Natural killer cell (primary cell): ENCODE measurements at regions not wholly inside any gene's neighbourhood (a gene's known extent, or its start where the extent isn't known, plus 50 kb on each side); places are given as distances from the start of the nearest gene placed in this dataset.

Experiments
- ATAC-seq, 3 donors: fragments of 150-1000 bp in 2 of 3; fragments of 200-7000 bp in 1 of 3; cut with Tn5 transposase; 1 replicate in 1 of 3; 2 replicates in 2 of 3; pipeline ENCODE4 v1.10.0; 2021; ENCODE audit warnings: mild to moderate bottlenecking in 2 of 3, moderate library complexity in 2 of 3
- DNase-seq, 2 donors: peaks; one replicate each; pipeline versions ENCODE4 v3.0.0 to v3.0.0-alpha.2; 2013 to 2021; ENCODE audit warnings: mixed read lengths in 1 of 2
- H3K27ac ChIP-seq: one replicate; pipeline ENCODE4 v1.5.1; 2013; ENCODE audit warnings: mild to moderate bottlenecking, low read length
- H3K27me3 ChIP-seq: one replicate; pipeline ENCODE4 v1.6.1; 2013; ENCODE audit warnings: low read length; ENCODE audit not compliant: control insufficient read depth, insufficient read depth
- H3K36me3 ChIP-seq: one replicate; pipeline ENCODE4 v1.6.1; 2013; ENCODE audit warnings: low read length; ENCODE audit not compliant: control insufficient read depth, insufficient read depth
- H3K4me1 ChIP-seq: one replicate; pipeline ENCODE4 v1.6.1; 2013; ENCODE audit warnings: low read length; ENCODE audit not compliant: control insufficient read depth, insufficient read depth
- H3K4me3 ChIP-seq: one replicate; pipeline ENCODE4 v1.5.1; 2013; ENCODE audit warnings: low read length
- H3K9me3 ChIP-seq: one replicate; pipeline ENCODE4 v1.6.1; 2013; ENCODE audit warnings: low read length; ENCODE audit not compliant: control insufficient read depth, insufficient read depth
- H3K27ac Mint-ChIP-seq, 2 donors: one replicate each; pipeline ENCODE4 v1.8.0; 2022; ENCODE audit warnings: mild to moderate bottlenecking in 2 of 2, mixed read lengths in 2 of 2, moderate library complexity in 1 of 2
- H3K27me3 Mint-ChIP-seq, 2 donors: one replicate each; pipeline ENCODE4 v1.8.0; 2022; ENCODE audit warnings: low read depth in 2 of 2, mixed read lengths in 2 of 2
- H3K36me3 Mint-ChIP-seq: one replicate; pipeline ENCODE4 v1.8.0; 2022; ENCODE audit warnings: mixed read lengths
- H3K4me1 Mint-ChIP-seq, 2 donors: one replicate each; pipeline ENCODE4 v1.8.0; 2022; ENCODE audit warnings: mixed read lengths in 2 of 2
- H3K4me3 Mint-ChIP-seq: one replicate; pipeline ENCODE4 v1.8.0; 2022; ENCODE audit warnings: mild to moderate bottlenecking, moderate library complexity, mixed read lengths
- H3K9me3 Mint-ChIP-seq, 2 donors: one replicate each; pipeline ENCODE4 v1.8.0; 2022; ENCODE audit warnings: mixed read lengths in 2 of 2
- WGBS: methylation state at CpG from one replicate; pipeline ENCODE4 v1.1.7; 2013; ENCODE audit warnings: missing lambda C conversion rate; ENCODE audit not compliant: insufficient coverage; 5-methylcytosine and 5-hydroxymethylcytosine counted together
- intact Hi-C: fragments of 100-400 bp; cut with micrococcal nuclease; formaldehyde crosslinking; loops from one replicate; pipeline ENCODE4 v1.14.2; 2022
- TF ChIP-seq, protein P1 (sequence below): fragments of 200-600 bp; IDR thresholded peaks from one replicate; pipeline ENCODE4 v1.8.0; 2022; ENCODE audit warnings: antibody characterized with exemption

DNA sequence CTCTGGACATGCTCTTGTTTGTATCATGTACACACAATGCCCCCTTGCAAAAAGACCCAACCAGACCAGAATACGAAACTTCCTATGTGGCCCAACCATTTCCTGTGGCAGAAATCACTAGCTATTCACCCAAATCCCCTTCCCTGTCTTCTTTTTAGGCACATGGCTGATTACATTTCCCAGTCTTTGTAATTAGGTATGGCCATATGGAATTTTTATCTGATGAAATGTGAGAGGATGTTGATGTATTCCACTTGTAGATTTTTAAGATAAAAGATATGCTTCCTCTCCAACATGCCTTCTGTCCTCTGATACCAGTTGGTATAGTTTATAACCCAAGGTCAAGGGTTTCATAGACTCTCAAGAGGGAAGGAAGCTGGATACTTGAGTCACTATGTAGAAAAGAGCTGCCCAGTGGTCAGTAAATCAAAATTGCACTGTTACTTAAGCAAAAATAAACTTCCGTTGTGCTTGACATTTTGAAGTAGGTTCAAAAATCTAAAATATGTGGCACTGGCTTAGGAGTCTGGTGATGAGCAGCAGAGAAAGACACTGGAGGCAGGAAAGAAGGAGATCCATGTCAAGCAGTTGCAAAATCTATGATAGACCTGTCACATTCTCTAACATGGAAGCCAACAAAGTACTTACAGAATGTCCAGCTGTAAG, 297.4 kb downstream of the SMAD2 start:
- no peaks in the 10 kb centered on the region for H3K36me3 ChIP-seq
- intact Hi-C loops, result no loop called here
- no peaks in the 10 kb centered on the region for H3K27me3 ChIP-seq
- Mint-ChIP-seq H3K27ac (no peak overlapping the region), H3K9me3 (no peaks in the 10 kb centered on the region), H3K4me1 (no peaks in the 10 kb centered on the region), H3K27me3 (peaks cover 6 to 22% of the 10 kb centered on the region in 2 donors), H3K4me3 (no peak overlapping the region), H3K36me3 (no peaks in the 10 kb centered on the region)
- TF ChIP-seq, protein P1, sequence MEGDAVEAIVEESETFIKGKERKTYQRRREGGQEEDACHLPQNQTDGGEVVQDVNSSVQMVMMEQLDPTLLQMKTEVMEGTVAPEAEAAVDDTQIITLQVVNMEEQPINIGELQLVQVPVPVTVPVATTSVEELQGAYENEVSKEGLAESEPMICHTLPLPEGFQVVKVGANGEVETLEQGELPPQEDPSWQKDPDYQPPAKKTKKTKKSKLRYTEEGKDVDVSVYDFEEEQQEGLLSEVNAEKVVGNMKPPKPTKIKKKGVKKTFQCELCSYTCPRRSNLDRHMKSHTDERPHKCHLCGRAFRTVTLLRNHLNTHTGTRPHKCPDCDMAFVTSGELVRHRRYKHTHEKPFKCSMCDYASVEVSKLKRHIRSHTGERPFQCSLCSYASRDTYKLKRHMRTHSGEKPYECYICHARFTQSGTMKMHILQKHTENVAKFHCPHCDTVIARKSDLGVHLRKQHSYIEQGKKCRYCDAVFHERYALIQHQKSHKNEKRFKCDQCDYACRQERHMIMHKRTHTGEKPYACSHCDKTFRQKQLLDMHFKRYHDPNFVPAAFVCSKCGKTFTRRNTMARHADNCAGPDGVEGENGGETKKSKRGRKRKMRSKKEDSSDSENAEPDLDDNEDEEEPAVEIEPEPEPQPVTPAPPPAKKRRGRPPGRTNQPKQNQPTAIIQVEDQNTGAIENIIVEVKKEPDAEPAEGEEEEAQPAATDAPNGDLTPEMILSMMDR, result no peak
- H3K9me3 ChIP-seq, result no peaks in the 10 kb centered on the region
- no peaks in the 10 kb centered on the region for H3K4me1 ChIP-seq
- ATAC-seq, result no peak
- DNase-seq, result no peak
- H3K27ac ChIP-seq, result no peak overlapping the region
- H3K4me3 ChIP-seq, result no peak overlapping the region
- 48% methylated on average over 2 of the region's 2 CpGs for WGBS

DNA sequence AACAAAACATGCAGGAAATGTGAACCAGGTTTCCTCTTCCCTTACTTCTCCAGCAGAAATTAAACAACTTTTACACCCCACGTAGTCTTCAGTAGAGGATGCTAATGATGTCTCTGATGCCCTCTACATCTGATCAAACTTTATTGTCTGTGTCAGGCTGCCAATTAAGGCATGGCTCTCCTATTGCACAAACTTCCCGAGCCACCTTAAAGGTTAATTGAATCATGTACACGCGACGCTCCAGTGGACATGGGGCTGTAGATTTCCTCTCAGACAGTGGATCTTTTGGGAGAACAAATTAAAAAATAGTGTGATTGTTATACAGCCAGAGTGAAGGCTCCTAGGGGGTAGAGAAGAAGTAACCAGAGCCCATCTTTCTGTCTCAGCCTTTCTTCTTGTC, 301.6 kb downstream of the SMAD2 start:
- H3K27ac Mint-ChIP-seq, result no peak overlapping the region

DNA sequence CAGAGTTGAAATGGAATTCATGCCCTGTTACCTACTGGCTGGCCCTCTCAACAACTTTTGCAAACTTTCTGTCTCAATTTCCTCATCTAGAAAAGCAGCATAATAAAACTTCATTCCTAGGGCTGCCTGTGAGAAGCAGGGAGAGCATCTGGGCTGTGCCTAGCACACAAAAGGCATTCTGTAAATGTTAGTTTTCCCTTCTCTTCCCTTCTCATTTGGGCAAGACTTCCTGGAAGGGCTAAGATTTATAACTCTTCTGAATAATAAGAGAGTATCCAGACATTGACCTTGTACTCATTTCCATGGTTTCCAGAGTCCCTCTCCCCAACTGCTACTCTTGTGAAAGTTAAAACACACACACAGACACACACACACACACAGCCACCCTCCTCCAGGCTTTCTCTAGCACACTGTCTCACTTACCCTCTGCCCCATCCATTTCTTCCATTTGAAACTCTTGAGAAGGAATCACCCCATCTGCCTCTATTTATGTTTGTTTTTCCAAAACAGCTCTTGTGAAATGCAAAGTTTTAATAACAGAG, 302.1 kb downstream of the SMAD2 start:
- H3K27me3 Mint-ChIP-seq, result peaks cover 10 to 26% of the 10 kb centered on the region in 2 donors
- no peak overlapping the region for H3K4me3 Mint-ChIP-seq
- H3K9me3 Mint-ChIP-seq, result no peaks in the 10 kb centered on the region
- intact Hi-C loops, result no loop called here
- no peak overlapping the region for H3K27ac Mint-ChIP-seq
- H3K36me3 Mint-ChIP-seq, result no peaks in the 10 kb centered on the region
- no peak for ATAC-seq
- Histone ChIP-seq H3K27ac (no peak overlapping the region), H3K4me3 (no peak overlapping the region), H3K36me3 (no peaks in the 10 kb centered on the region), H3K9me3 (no peaks in the 10 kb centered on the region), H3K4me1 (no peaks in the 10 kb centered on the region), H3K27me3 (no peaks in the 10 kb centered on the region)
- H3K4me1 Mint-ChIP-seq, result no peaks in the 10 kb centered on the region
- no peak for DNase-seq
- TF ChIP-seq, protein P1, result no peak

More for the DNA sequence above, 301.6 kb downstream of the SMAD2 start:
- H3K4me1 ChIP-seq, result no peaks in the 10 kb centered on the region
- no peaks in the 10 kb centered on the region for H3K36me3 ChIP-seq
- no peak overlapping the region for H3K27ac ChIP-seq
- 62% methylated on average over 5 of the region's 5 CpGs for WGBS
- no peak overlapping the region for H3K4me3 ChIP-seq
- no peaks in the 10 kb centered on the region for H3K27me3 ChIP-seq
- DNase-seq (no peak), ATAC-seq (no peak)
- intact Hi-C loops, result no loop called here
- H3K4me3 Mint-ChIP-seq, result no peak overlapping the region
- H3K36me3 Mint-ChIP-seq, result no peaks in the 10 kb centered on the region
- H3K9me3 ChIP-seq, result no peaks in the 10 kb centered on the region
- no peaks in the 10 kb centered on the region for H3K9me3 Mint-ChIP-seq
- TF ChIP-seq, protein P1, result no peak
- no peaks in the 10 kb centered on the region for H3K4me1 Mint-ChIP-seq
- H3K27me3 Mint-ChIP-seq, result peaks cover 10 to 29% of the 10 kb centered on the region in 2 donors

DNA sequence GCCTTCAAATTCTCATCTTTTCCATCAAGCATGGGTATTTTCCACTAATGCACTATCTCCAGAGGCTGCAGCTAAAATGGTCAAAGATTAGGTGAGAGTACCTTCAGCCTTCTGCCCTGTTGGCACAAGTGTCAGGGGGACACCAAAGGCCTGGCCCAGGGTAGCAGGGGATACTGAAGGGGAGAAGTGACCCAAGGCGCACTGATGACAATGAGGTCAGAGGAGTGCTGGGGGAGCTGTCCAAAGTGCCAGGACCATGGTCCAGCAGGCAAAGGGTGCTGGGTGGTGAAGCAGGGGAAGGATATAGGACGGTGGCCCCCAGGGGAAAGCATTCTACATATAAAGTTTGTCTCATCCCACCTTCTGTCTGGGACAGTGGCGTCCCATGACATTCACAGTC, 303.4 kb downstream of the SMAD2 start:
- Histone ChIP-seq H3K36me3 (no peaks in the 10 kb centered on the region), H3K4me1 (no peaks in the 10 kb centered on the region), H3K27me3 (no peaks in the 10 kb centered on the region), H3K27ac (no peak overlapping the region), H3K9me3 (no peaks in the 10 kb centered on the region), H3K4me3 (no peak overlapping the region)
- intact Hi-C loops, result no loop called here
- TF ChIP-seq, protein P1, result no peak
- Mint-ChIP-seq H3K36me3 (no peaks in the 10 kb centered on the region), H3K27ac (no peak overlapping the region), H3K27me3 (peaks cover 10 to 26% of the 10 kb centered on the region in 2 donors), H3K9me3 (no peaks in the 10 kb centered on the region), H3K4me3 (no peak overlapping the region), H3K4me1 (no peaks in the 10 kb centered on the region)
- ATAC-seq (no peak), DNase-seq (no peak)
- 94% methylated on average over 2 of the region's 3 CpGs for WGBS
